B cell (primary cell): ENCODE measurements at regions not wholly inside any gene's neighbourhood (a gene's known extent, or its start where the extent isn't known, plus 50 kb on each side); places are given as distances from the start of the nearest gene placed in this dataset.

Source experiments
- ATAC-seq: fragments of 200-7000 bp; cut with Tn5 transposase; one replicate; pipeline ENCODE4 v1.10.0; 2021; ENCODE audit warnings: low read depth, mild to moderate bottlenecking, moderate number of reproducible peaks, moderate library complexity
- CTCF ChIA-PET: fragments of 350-600 bp; sonication (Branson Sonifier 250); formaldehyde crosslinking; loops from one replicate; lab custom pipeline; 2021; ENCODE audit warnings: antibody characterized with exemption, inconsistent platforms; lab: Charles Lee
- POLR2A ChIA-PET: fragments of 350-600 bp; sonication (Branson Sonifier 250); formaldehyde crosslinking; loops from one replicate; lab custom pipeline; 2021; ENCODE audit warnings: antibody characterized with exemption; lab: Charles Lee
- DNase-seq: peaks from one replicate; pipeline ENCODE4 v3.0.0; 2013
- H2AFZ ChIP-seq: 2 replicates; pipeline ENCODE4 v1.6.1; 2012; ENCODE audit warnings: mild to moderate bottlenecking, low read depth, low read length; ENCODE audit not compliant: insufficient read depth, poor library complexity, severe bottlenecking
- H3K27ac ChIP-seq, 2 donors: 1 replicate in 1 of 2; 2 replicates in 1 of 2; pipeline ENCODE4 v1.5.1; 2012 to 2013; ENCODE audit warnings: low read length in 2 of 2, mild to moderate bottlenecking in 2 of 2, moderate library complexity in 1 of 2
- H3K27me3 ChIP-seq, 4 experiments: fragments of 200-600 bp in 1 of 4; sonication (generic) in 1 of 4; replicated peaks in 1 of 4; 1 replicate in 2 of 4; 2 replicates in 2 of 4; pipeline versions ENCODE4 v1.6.1 to v1.7.0; 2013 to 2016; ENCODE audit warnings: low read length in 3 of 4, mild to moderate bottlenecking in 2 of 4, mixed read lengths in 1 of 4, moderate library complexity in 1 of 4; ENCODE audit not compliant: insufficient read depth in 4 of 4, control insufficient read depth in 3 of 4; ENCODE audit errors: control extremely low read depth in 1 of 4
- H3K36me3 ChIP-seq, 2 experiments: replicated peaks in 1 of 2; 1 replicate in 1 of 2; 2 replicates in 1 of 2; pipeline versions ENCODE4 v1.6.1 to v1.7.1; 2013; ENCODE audit warnings: low read length in 1 of 2; ENCODE audit not compliant: insufficient read depth in 2 of 2, control insufficient read depth in 1 of 2; ENCODE audit errors: control extremely low read depth in 1 of 2, extremely low read depth in 1 of 2
- H3K4me1 ChIP-seq, 2 donors: fragments of 200-600 bp in 1 of 2; sonication (generic) in 1 of 2; 1 replicate in 1 of 2; 2 replicates in 1 of 2; pipeline versions ENCODE4 v1.5.1 to v1.6.1; 2013 to 2017; ENCODE audit warnings: low read length in 2 of 2; ENCODE audit not compliant: control insufficient read depth in 2 of 2, insufficient read depth in 2 of 2
- H3K4me2 ChIP-seq: replicated peaks from 2 replicates; pipeline ENCODE3; 2012; ENCODE audit warnings: mild to moderate bottlenecking, low read depth, low read length; ENCODE audit not compliant: poor library complexity, severe bottlenecking
- H3K4me3 ChIP-seq, 5 experiments: fragments of 200-600 bp in 1 of 5; sonication (generic) in 1 of 5; 1 replicate in 3 of 5; 2 replicates in 2 of 5; pipeline versions ENCODE4 v1.5.1 to v1.7.0; 2011 to 2016; ENCODE audit warnings: low read length in 4 of 5, mild to moderate bottlenecking in 4 of 5, low read depth in 2 of 5, control low read depth in 1 of 5, moderate library complexity in 1 of 5; ENCODE audit not compliant: insufficient read depth in 1 of 5; ENCODE audit errors: control extremely low read depth in 1 of 5, extremely low read depth in 1 of 5
- H3K79me2 ChIP-seq: fragments of 200-600 bp; sonication (generic); one replicate; pipeline ENCODE4 v1.6.0; 2016; ENCODE audit warnings: low read length; ENCODE audit not compliant: control insufficient read depth, insufficient read depth
- H3K9ac ChIP-seq: fragments of 200-600 bp; sonication (generic); 2 replicates; pipeline ENCODE4 v1.6.1; 2017; ENCODE audit warnings: mild to moderate bottlenecking, low read length, moderate library complexity
- H3K9me3 ChIP-seq, 3 donors: one replicate each; pipeline versions ENCODE4 v1.6.1 to v1.7.1; 2013; ENCODE audit warnings: low read length in 2 of 3; ENCODE audit not compliant: control insufficient read depth in 2 of 3, insufficient read depth in 1 of 3; ENCODE audit errors: control extremely low read depth in 1 of 3
- H4K20me1 ChIP-seq: 2 replicates; pipeline ENCODE4 v1.6.0; 2012; ENCODE audit warnings: mild to moderate bottlenecking, low read length; ENCODE audit not compliant: insufficient read depth, control insufficient read depth, poor library complexity, severe bottlenecking
- H3K27ac Mint-ChIP-seq: one replicate; pipeline ENCODE4 v1.8.0; 2021; ENCODE audit warnings: mixed read lengths
- H3K27me3 Mint-ChIP-seq: one replicate; pipeline ENCODE4 v1.8.0; 2021; ENCODE audit warnings: mixed read lengths
- H3K4me1 Mint-ChIP-seq: one replicate; pipeline ENCODE4 v1.8.0; 2021; ENCODE audit warnings: mixed read lengths
- H3K4me3 Mint-ChIP-seq: one replicate; pipeline ENCODE4 v1.8.0; 2021; ENCODE audit warnings: mixed read lengths
- H3K9me3 Mint-ChIP-seq: one replicate; pipeline ENCODE4 v1.8.0; 2022; ENCODE audit warnings: mixed read lengths; ENCODE audit not compliant: insufficient read depth
- EZH2 ChIP-seq: IDR thresholded peaks from 2 replicates; pipeline ENCODE4 v1.6.1; 2012; ENCODE audit warnings: borderline replicate concordance, low read depth, mild to moderate bottlenecking, moderate library complexity, low read length; ENCODE audit not compliant: insufficient read depth, poor library complexity, severe bottlenecking
- WGBS: methylation state at CpG from one replicate; pipeline ENCODE4 v1.1.5; 2013; ENCODE audit warnings: missing lambda C conversion rate; ENCODE audit not compliant: insufficient coverage; 5-methylcytosine and 5-hydroxymethylcytosine counted together
- intact Hi-C: fragments of 100-400 bp; cut with micrococcal nuclease; formaldehyde crosslinking; loops from one replicate; pipeline ENCODE4 v1.10.0; 2022
- TF ChIP-seq, protein P1 (sequence below): fragments of 200-600 bp; IDR thresholded peaks from one replicate; pipeline ENCODE4 v1.8.0; 2022; ENCODE audit warnings: antibody characterized with exemption, mild to moderate bottlenecking

DNA sequence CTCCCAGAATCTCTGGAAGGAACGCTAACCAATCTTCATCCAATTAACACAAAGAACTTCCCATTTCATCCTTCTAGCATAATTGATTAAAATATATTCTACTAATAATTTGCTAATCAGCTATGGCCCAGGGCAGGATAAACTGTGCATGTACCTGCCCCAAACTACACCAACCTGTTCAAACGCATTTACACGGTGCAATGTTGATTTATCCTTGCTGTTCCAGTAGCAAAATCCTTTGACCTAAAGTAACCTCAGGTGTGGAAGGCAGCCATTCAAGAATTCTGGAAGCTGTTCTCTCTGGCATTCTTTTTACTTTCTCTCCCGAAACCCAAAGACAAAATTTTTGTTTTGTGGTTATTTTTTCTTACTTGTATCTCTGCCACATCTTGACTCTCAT, 309.4 kb downstream of the ZNF674 start:
- Histone ChIP-seq H2AFZ (no peak overlapping the region), H3K36me3 (no peaks in the 10 kb centered on the region), H3K9ac (no peak overlapping the region), H3K4me1 (no peaks in the 10 kb centered on the region), H3K27me3 (no peaks in the 10 kb centered on the region), H3K79me2 (no peaks in the 10 kb centered on the region), H4K20me1 (no peaks in the 10 kb centered on the region), H3K4me2 (no peak overlapping the region), H3K9me3 (no peaks in the 10 kb centered on the region), H3K27ac (no peak overlapping the region), H3K4me3 (no peak overlapping the region)
- no peaks in the 10 kb centered on the region for H3K4me1 Mint-ChIP-seq
- no peak for ATAC-seq
- CTCF ChIA-PET: no interaction called here
- no peak overlapping the region for H3K27ac Mint-ChIP-seq
- H3K4me3 Mint-ChIP-seq: no peak overlapping the region
- no peak for TF ChIP-seq EZH2
- TF ChIP-seq, protein P1, sequence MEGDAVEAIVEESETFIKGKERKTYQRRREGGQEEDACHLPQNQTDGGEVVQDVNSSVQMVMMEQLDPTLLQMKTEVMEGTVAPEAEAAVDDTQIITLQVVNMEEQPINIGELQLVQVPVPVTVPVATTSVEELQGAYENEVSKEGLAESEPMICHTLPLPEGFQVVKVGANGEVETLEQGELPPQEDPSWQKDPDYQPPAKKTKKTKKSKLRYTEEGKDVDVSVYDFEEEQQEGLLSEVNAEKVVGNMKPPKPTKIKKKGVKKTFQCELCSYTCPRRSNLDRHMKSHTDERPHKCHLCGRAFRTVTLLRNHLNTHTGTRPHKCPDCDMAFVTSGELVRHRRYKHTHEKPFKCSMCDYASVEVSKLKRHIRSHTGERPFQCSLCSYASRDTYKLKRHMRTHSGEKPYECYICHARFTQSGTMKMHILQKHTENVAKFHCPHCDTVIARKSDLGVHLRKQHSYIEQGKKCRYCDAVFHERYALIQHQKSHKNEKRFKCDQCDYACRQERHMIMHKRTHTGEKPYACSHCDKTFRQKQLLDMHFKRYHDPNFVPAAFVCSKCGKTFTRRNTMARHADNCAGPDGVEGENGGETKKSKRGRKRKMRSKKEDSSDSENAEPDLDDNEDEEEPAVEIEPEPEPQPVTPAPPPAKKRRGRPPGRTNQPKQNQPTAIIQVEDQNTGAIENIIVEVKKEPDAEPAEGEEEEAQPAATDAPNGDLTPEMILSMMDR: no peak
- no peaks in the 10 kb centered on the region for H3K9me3 Mint-ChIP-seq
- no peak for DNase-seq
- WGBS: 100% methylated on average over 1 of the region's 4 CpGs
- H3K27me3 Mint-ChIP-seq: no peaks in the 10 kb centered on the region
- intact Hi-C loops: no loop called here
- POLR2A ChIA-PET: no interaction called here

DNA sequence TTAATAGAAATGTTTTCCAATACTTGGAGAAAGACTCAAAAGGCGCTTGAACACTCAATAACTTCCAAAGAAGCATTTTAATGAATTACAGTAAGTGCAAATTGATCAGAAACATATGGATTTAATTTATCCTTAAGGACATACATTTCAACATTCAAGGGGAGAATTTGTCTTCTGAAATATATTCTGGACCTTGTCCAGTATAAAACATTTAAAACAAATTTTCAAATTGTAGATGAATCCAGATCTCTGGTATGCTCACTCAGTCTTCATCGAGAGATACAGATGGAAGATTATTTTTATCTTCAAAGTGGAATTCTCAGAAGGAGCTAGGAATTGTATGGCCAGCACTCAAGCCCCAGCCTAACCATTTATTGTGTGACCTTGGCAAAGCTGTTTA, 310.4 kb downstream of the ZNF674 start:
- ATAC-seq (no peak), DNase-seq (no peak)
- intact Hi-C loops: no loop called here
- H3K4me1 Mint-ChIP-seq: no peaks in the 10 kb centered on the region
- H3K27me3 Mint-ChIP-seq: no peaks in the 10 kb centered on the region
- H3K9me3 Mint-ChIP-seq: no peaks in the 10 kb centered on the region
- TF ChIP-seq, protein P1: no peak
- Histone ChIP-seq H4K20me1 (no peaks in the 10 kb centered on the region), H3K9me3 (no peaks in the 10 kb centered on the region), H3K4me1 (no peaks in the 10 kb centered on the region), H3K27me3 (no peaks in the 10 kb centered on the region), H3K79me2 (no peaks in the 10 kb centered on the region), H2AFZ (no peak overlapping the region), H3K36me3 (no peaks in the 10 kb centered on the region), H3K4me2 (no peak overlapping the region), H3K27ac (no peak overlapping the region), H3K4me3 (no peak overlapping the region), H3K9ac (no peak overlapping the region)
- no peak overlapping the region for H3K27ac Mint-ChIP-seq
- no peak overlapping the region for H3K4me3 Mint-ChIP-seq
- POLR2A ChIA-PET: no interaction called here
- CTCF ChIA-PET: no interaction called here
- no CpG with 5 or more reads among the region's 2 CpGs for WGBS
